Peyer's patch (tissue), 4 donors: ENCODE measurements at regions not wholly inside any gene's neighbourhood (a gene's known extent, or its start where the extent isn't known, plus 50 kb on each side); places are given as distances from the start of the nearest gene placed in this dataset.

Experiments
- DNase-seq, 3 donors: peaks; one replicate each; pipeline ENCODE4 v3.0.0-alpha.2; 2017 to 2019
- H3K27ac ChIP-seq, 4 donors: fragments of 200-600 bp; sonication (generic); one replicate each; pipeline ENCODE4 v1.5.1; 2016 to 2019
- H3K27me3 ChIP-seq, 2 donors: fragments of 200-600 bp; sonication (generic); one replicate each; pipeline ENCODE4 v1.5.1; 2019
- H3K36me3 ChIP-seq, 3 donors: fragments of 200-600 bp; sonication (generic); one replicate each; pipeline ENCODE4 v1.5.1; 2016 to 2019
- H3K4me1 ChIP-seq, 4 donors: fragments of 200-600 bp; sonication (generic); one replicate each; pipeline ENCODE4 v1.5.1; 2016 to 2019
- H3K4me3 ChIP-seq, 4 donors: fragments of 200-600 bp; sonication (generic); 1 replicate in 3 of 4; 2 replicates in 1 of 4; pipeline ENCODE4 v1.5.1; 2016 to 2019; ENCODE audit warnings: mild to moderate bottlenecking in 1 of 4
- H3K9me3 ChIP-seq, 4 donors: fragments of 200-600 bp; sonication (generic); one replicate each; pipeline ENCODE4 v1.5.1; 2016 to 2019; ENCODE audit warnings: mild to moderate bottlenecking in 1 of 4
- POLR2A ChIP-seq, 2 donors: fragments of 450-650 bp; IDR thresholded peaks; one replicate each; pipeline ENCODE4 v1.5.1; 2017; ENCODE audit warnings: antibody characterized with exemption in 2 of 2, mild to moderate bottlenecking in 2 of 2, moderate library complexity in 2 of 2
- TF ChIP-seq, protein P1 (sequence below), 6 experiments: fragments of 450-650 bp in 4 of 6; fragments of 200-600 bp in 2 of 6; sonication (generic) in 1 of 6; IDR thresholded peaks; one replicate each; pipeline ENCODE4 v1.5.1; 2017 to 2019; ENCODE audit warnings: antibody characterized with exemption in 6 of 6, mild to moderate bottlenecking in 3 of 6, moderate library complexity in 1 of 6

DNA sequence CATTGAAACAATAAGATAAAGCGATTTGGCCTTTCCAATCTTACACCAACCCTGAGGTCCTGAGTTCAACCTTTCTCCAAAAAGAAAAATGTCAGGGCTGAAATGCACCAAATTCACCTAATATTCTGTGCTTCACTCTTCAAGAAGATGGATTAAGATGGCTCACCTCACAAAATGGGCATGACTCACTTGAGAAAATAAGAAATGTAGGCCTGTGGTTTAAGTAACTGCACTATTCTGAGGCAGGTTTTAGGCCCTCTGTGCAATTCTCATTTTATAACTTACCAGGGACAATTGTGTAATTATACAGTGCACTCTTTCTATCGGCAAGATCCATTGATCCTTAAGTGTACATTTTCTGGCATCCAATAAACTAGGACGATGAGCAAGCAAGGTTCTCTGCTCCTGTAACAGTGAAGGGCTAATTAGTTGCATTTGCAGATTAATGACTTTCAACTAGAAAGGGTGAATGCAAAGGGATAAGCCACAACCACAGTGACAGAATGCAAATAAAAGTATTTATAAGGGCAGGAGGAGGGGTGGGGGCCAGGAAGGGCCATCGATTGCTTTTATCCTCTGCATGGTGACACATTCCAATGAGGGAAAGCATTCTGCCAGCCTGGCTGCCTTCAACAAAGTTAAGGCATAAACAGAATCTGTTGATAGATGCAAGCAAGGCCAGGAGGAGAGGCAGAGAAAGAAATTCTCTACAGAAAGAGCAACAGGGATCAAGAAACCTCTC is 214.5 kb downstream of the CAAP1 start:
- DNase-seq, result no peak
- Histone ChIP-seq H3K36me3 (no peaks in the 10 kb centered on the region), H3K4me1 (no peaks in the 10 kb centered on the region), H3K9me3 (no peaks in the 10 kb centered on the region), H3K27ac (no peak overlapping the region), H3K27me3 (no peaks in the 10 kb centered on the region), H3K4me3 (no peak overlapping the region)
- TF ChIP-seq POLR2A (IDR thresholded peaks at IDR 0.05), result no peak
- TF ChIP-seq, protein P1, sequence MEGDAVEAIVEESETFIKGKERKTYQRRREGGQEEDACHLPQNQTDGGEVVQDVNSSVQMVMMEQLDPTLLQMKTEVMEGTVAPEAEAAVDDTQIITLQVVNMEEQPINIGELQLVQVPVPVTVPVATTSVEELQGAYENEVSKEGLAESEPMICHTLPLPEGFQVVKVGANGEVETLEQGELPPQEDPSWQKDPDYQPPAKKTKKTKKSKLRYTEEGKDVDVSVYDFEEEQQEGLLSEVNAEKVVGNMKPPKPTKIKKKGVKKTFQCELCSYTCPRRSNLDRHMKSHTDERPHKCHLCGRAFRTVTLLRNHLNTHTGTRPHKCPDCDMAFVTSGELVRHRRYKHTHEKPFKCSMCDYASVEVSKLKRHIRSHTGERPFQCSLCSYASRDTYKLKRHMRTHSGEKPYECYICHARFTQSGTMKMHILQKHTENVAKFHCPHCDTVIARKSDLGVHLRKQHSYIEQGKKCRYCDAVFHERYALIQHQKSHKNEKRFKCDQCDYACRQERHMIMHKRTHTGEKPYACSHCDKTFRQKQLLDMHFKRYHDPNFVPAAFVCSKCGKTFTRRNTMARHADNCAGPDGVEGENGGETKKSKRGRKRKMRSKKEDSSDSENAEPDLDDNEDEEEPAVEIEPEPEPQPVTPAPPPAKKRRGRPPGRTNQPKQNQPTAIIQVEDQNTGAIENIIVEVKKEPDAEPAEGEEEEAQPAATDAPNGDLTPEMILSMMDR (IDR thresholded peaks at IDR 0.05), result no peak

- H3K27me3 ChIP-seq, result no peaks in the 10 kb centered on the region
- no peak overlapping the region for H3K27ac ChIP-seq
Observed at GRCh38 chr9:26675035-26675434, 217.6 kb downstream of the CAAP1 start.

DNA sequence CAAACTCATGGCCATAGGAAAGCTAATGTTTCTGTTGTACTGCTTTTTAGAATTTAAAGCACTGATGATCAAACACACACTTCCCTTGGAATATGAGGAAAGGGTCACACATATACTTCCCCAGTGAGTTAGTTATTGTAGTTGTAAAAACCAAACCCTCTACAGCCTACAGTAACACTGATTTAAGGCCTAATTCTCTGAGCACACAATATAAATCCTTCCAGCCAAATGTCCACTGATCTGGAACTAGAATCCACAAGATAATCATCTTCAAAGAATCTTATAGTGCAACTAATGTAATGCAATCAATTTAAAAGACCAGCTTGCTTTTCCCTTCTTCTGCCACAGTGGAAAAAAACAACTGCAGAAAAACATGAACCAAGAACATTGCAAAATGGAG is 219.3 kb downstream of the CAAP1 start:
- no peak for DNase-seq
- no peak overlapping the region for H3K4me3 ChIP-seq
- no peaks in the 10 kb centered on the region for H3K9me3 ChIP-seq
- no peaks in the 10 kb centered on the region for H3K27me3 ChIP-seq
- H3K36me3 ChIP-seq, result no peaks in the 10 kb centered on the region
- TF ChIP-seq POLR2A (IDR thresholded peaks at IDR 0.05), result no peak
- TF ChIP-seq, protein P1 (IDR thresholded peaks at IDR 0.05), result no peak
- no peaks in the 10 kb centered on the region for H3K4me1 ChIP-seq
- H3K27ac ChIP-seq, result no peak overlapping the region

More at GRCh38 chr9:26675035-26675434, 217.6 kb downstream of the CAAP1 start:
- H3K36me3 ChIP-seq, result no peaks in the 10 kb centered on the region
- no peak for DNase-seq
- no peak overlapping the region for H3K4me3 ChIP-seq
- H3K4me1 ChIP-seq, result no peaks in the 10 kb centered on the region
- H3K9me3 ChIP-seq, result no peaks in the 10 kb centered on the region
- TF ChIP-seq, protein P1 (IDR thresholded peaks at IDR 0.05), result no peak
- TF ChIP-seq POLR2A (IDR thresholded peaks at IDR 0.05), result no peak

- no peak overlapping the region for H3K4me3 ChIP-seq
- TF ChIP-seq, protein P1 (IDR thresholded peaks at IDR 0.05), result no peak
- TF ChIP-seq POLR2A (IDR thresholded peaks at IDR 0.05), result no peak
- DNase-seq, result no peak
- no peaks in the 10 kb centered on the region for H3K4me1 ChIP-seq
- no peaks in the 10 kb centered on the region for H3K27me3 ChIP-seq
- no peaks in the 10 kb centered on the region for H3K36me3 ChIP-seq
- H3K27ac ChIP-seq, result no peak overlapping the region
- H3K9me3 ChIP-seq, result no peaks in the 10 kb centered on the region
Observed at GRCh38 chr9:26669701-26670670, 222.6 kb downstream of the CAAP1 start.

GRCh38 chr9:26667882-26668281 is 224.7 kb downstream of the CAAP1 start:
- no peaks in the 10 kb centered on the region for H3K36me3 ChIP-seq
- no peak for DNase-seq
- no peaks in the 10 kb centered on the region for H3K9me3 ChIP-seq
- no peak overlapping the region for H3K27ac ChIP-seq
- TF ChIP-seq, protein P1 (IDR thresholded peaks at IDR 0.05), result no peak
- TF ChIP-seq POLR2A (IDR thresholded peaks at IDR 0.05), result no peak
- no peaks in the 10 kb centered on the region for H3K27me3 ChIP-seq
- no peak overlapping the region for H3K4me3 ChIP-seq
- H3K4me1 ChIP-seq, result no peaks in the 10 kb centered on the region
